SU-DHL-6 (cell line): ENCODE measurements at regions not wholly inside any gene's neighbourhood (a gene's known extent, or its start where the extent isn't known, plus 50 kb on each side); places are given as distances from the start of the nearest gene placed in this dataset.
"Not testable (repeated sequence)": the region's sequence is repeated elsewhere in the genome, so short reads cannot be mapped to it uniquely, and the experiment has no call there.

Experiments used
- EZH2phosphoT487 ChIP-seq: fragments of 200-600 bp; sonication (generic), shearing (Covaris generic); conservative IDR thresholded peaks from 2 replicates; pipeline ENCODE4 v1.6.1; 2018; ENCODE audit warnings: mild to moderate bottlenecking, antibody characterized with exemption, low read length, moderate library complexity, mixed read lengths
- TF ChIP-seq, protein P1 (sequence below): fragments of 200-600 bp; sonication (generic); IDR thresholded peaks from one replicate; pipeline ENCODE4 v1.5.1; 2017; ENCODE audit warnings: antibody characterized with exemption, mild to moderate bottlenecking, low read length, moderate library complexity; ENCODE audit not compliant: insufficient read depth, poor library complexity, severe bottlenecking

DNA sequence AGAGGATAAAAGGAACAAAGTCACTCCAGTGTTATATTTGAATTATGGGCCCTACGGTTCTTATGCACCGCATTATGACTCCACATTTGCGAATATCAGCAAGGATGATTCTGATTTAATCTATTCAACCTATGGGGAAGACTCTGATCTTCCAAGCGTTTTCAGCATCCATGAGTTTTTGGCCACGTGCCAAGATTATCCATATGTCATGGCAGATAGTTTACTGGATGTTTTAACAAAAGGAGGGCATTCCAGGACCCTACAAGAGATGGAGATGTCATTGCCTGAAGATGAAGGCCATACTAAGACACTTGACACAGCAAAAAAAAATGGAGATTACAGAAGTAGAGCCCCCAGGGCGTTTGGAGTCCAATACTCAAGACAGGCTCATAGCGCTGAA, 113.4 kb downstream of the IL12A start:
- TF ChIP-seq, protein P1, sequence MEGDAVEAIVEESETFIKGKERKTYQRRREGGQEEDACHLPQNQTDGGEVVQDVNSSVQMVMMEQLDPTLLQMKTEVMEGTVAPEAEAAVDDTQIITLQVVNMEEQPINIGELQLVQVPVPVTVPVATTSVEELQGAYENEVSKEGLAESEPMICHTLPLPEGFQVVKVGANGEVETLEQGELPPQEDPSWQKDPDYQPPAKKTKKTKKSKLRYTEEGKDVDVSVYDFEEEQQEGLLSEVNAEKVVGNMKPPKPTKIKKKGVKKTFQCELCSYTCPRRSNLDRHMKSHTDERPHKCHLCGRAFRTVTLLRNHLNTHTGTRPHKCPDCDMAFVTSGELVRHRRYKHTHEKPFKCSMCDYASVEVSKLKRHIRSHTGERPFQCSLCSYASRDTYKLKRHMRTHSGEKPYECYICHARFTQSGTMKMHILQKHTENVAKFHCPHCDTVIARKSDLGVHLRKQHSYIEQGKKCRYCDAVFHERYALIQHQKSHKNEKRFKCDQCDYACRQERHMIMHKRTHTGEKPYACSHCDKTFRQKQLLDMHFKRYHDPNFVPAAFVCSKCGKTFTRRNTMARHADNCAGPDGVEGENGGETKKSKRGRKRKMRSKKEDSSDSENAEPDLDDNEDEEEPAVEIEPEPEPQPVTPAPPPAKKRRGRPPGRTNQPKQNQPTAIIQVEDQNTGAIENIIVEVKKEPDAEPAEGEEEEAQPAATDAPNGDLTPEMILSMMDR: not testable (repeated sequence)
- not testable (repeated sequence) for TF ChIP-seq EZH2phosphoT487
